ENCODE measurements at regions not wholly inside any gene's neighbourhood (a gene's known extent, or its start where the extent isn't known, plus 50 kb on each side); places are given as distances from the start of the nearest gene placed in this dataset.

DNA sequence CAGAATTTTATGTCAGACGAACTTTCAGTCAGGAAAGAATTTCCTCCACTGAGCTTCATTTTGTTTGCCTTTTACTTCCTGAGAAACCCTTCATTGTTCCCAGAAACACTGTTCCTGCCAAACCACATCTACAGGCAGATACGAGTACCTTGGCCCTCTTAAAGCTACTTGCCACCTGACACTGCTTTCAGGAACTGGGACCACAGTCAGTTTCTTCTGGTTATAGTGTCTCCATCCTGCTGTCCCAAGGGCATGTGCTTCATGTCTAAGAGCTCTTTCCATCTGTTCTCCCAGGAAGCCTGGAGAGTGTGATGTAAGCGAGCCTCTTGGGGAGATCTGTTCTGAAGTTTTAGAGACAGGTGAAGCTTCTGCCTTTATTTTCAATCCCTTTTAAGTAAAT lies 161.7 kb upstream of the PLEKHA5 start:
- no peak overlapping the region for H3K4me3 ChIP-seq
- peaks cover 0 to 11% (median 4%) of the 10 kb centered on the region in 4 donors for H3K4me1 ChIP-seq
- H3K27me3 ChIP-seq: no peaks in the 10 kb centered on the region
- TF ChIP-seq POLR2AphosphoS5 (IDR thresholded peaks at IDR 0.05) (peak in 2 of 3 donors; percentile 10 to 53), POLR2A (IDR thresholded peaks at IDR 0.05) (no peak), EP300 (IDR thresholded peaks at IDR 0.05) (no peak)
- TF ChIP-seq, protein P1, sequence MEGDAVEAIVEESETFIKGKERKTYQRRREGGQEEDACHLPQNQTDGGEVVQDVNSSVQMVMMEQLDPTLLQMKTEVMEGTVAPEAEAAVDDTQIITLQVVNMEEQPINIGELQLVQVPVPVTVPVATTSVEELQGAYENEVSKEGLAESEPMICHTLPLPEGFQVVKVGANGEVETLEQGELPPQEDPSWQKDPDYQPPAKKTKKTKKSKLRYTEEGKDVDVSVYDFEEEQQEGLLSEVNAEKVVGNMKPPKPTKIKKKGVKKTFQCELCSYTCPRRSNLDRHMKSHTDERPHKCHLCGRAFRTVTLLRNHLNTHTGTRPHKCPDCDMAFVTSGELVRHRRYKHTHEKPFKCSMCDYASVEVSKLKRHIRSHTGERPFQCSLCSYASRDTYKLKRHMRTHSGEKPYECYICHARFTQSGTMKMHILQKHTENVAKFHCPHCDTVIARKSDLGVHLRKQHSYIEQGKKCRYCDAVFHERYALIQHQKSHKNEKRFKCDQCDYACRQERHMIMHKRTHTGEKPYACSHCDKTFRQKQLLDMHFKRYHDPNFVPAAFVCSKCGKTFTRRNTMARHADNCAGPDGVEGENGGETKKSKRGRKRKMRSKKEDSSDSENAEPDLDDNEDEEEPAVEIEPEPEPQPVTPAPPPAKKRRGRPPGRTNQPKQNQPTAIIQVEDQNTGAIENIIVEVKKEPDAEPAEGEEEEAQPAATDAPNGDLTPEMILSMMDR (IDR thresholded peaks at IDR 0.05): no peak
- H3K9me3 ChIP-seq: no peaks in the 10 kb centered on the region
- peak; percentile 28 to 41 for DNase-seq
- WGBS, 5 donors: 31 to 56% (median 44%) methylated on average over 3 of the region's 3 CpGs
- H3K36me3 ChIP-seq: no peaks in the 10 kb centered on the region
- peak overlapping the region in 3 of 5 donors; percentile 5 to 58 (median 7) for H3K27ac ChIP-seq
- intact Hi-C loops (cut with DNase I; ENCODE audit: low total_unique reads): no loop called here

- H3K9me3 ChIP-seq: no peaks in the 10 kb centered on the region
- no peak overlapping the region for H3K4me3 ChIP-seq
- H3K27ac ChIP-seq: no peak overlapping the region
- H3K36me3 ChIP-seq: no peaks in the 10 kb centered on the region
- peaks cover 0 to 11% (median 4%) of the 10 kb centered on the region in 4 donors for H3K4me1 ChIP-seq
- intact Hi-C loops (cut with DNase I; ENCODE audit: low total_unique reads): no loop called here
- H3K27me3 ChIP-seq: no peaks in the 10 kb centered on the region
- TF ChIP-seq POLR2AphosphoS5 (IDR thresholded peaks at IDR 0.05) (no peak), EP300 (IDR thresholded peaks at IDR 0.05) (no peak), POLR2A (IDR thresholded peaks at IDR 0.05) (no peak)
- TF ChIP-seq, protein P1 (IDR thresholded peaks at IDR 0.05): no peak
- DNase-seq: no peak
- WGBS, 5 donors: 44 to 79% (median 64%) methylated on average over 5 of the region's 5 CpGs
Measured at GRCh38 chr12:18969512-18969911, 160.0 kb upstream of the PLEKHA5 start.

DNA sequence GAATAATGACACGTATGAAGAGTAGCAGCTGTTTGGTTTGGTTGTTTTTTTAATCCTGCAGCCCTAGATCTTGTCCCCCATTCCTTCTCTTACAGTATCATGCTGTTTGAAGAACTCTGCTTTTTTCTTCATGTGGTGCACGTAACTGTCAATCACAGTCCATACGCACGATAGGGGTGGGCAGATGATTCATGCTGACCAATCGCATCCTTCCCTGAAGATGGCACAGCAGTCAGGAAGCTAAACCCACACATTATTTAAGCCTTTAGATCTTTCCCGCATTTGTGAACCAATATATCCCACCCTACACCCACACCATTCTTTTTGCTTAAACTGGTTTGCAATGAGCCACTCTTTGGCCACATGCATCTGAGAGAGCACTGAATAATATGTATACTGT lies 158.9 kb upstream of the PLEKHA5 start:
- H3K4me1 ChIP-seq: peaks cover 0 to 11% (median 4%) of the 10 kb centered on the region in 4 donors
- no peak overlapping the region for H3K4me3 ChIP-seq
- WGBS, 5 donors: 92 to 97% (median 95%) methylated on average over 6 of the region's 6 CpGs
- DNase-seq: no peak
- intact Hi-C loops (cut with DNase I; ENCODE audit: low total_unique reads): no loop called here
- no peaks in the 10 kb centered on the region for H3K27me3 ChIP-seq
- H3K27ac ChIP-seq: no peak overlapping the region
- H3K36me3 ChIP-seq: no peaks in the 10 kb centered on the region
- no peaks in the 10 kb centered on the region for H3K9me3 ChIP-seq
- TF ChIP-seq POLR2AphosphoS5 (IDR thresholded peaks at IDR 0.05) (no peak), EP300 (IDR thresholded peaks at IDR 0.05) (no peak), POLR2A (IDR thresholded peaks at IDR 0.05) (no peak)
- TF ChIP-seq, protein P1 (IDR thresholded peaks at IDR 0.05): no peak

DNA sequence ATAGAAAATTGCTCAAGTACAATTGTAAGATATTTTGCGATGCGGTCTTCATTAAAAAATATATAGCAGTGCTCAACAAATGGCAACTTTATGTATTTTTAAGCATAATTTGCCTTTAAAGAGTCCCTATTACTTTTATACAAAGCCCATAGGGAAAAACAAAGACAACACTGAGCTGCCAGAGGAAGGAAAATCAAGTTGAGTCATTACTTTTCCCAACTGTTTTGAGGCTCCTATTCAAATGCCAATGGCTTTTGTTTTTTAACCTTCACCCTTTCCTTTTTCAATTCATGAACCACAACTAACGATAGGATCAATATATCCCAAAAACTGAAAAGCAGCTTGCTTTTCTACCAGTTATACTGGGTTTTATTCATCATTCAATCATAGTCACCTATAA lies 157.6 kb upstream of the PLEKHA5 start:
- Histone ChIP-seq H3K27me3 (no peaks in the 10 kb centered on the region), H3K4me1 (peaks cover 0 to 11% (median 4%) of the 10 kb centered on the region in 4 donors), H3K4me3 (no peak overlapping the region), H3K9me3 (peaks cover 0 to 3% (median 0%) of the 10 kb centered on the region in 4 donors), H3K36me3 (no peaks in the 10 kb centered on the region), H3K27ac (no peak overlapping the region)
- TF ChIP-seq EP300 (IDR thresholded peaks at IDR 0.05) (no peak), POLR2AphosphoS5 (IDR thresholded peaks at IDR 0.05) (no peak), POLR2A (IDR thresholded peaks at IDR 0.05) (no peak)
- TF ChIP-seq, protein P1 (IDR thresholded peaks at IDR 0.05): no peak
- intact Hi-C loops (cut with DNase I; ENCODE audit: low total_unique reads): no loop called here
- WGBS, 5 donors: 88 to 97% (median 95%) methylated on average over 3 of the region's 3 CpGs
- DNase-seq: no peak

Data from stomach (tissue), 8 donors.